A172 (cell line): ENCODE measurements at regions not wholly inside any gene's neighbourhood (a gene's known extent, or its start where the extent isn't known, plus 50 kb on each side); places are given as distances from the start of the nearest gene placed in this dataset.
A peak's percentile ranks its signal among the peaks of the same experiment; 100 is the strongest.
"Not testable (repeated sequence)": the region's sequence is repeated elsewhere in the genome, so short reads cannot be mapped to it uniquely, and the experiment has no call there.

ENCODE experiments used
- DNase-seq: peaks from one replicate; pipeline ENCODE4 v3.0.0-alpha.2; 2015; ENCODE audit warnings: low spot score

DNA sequence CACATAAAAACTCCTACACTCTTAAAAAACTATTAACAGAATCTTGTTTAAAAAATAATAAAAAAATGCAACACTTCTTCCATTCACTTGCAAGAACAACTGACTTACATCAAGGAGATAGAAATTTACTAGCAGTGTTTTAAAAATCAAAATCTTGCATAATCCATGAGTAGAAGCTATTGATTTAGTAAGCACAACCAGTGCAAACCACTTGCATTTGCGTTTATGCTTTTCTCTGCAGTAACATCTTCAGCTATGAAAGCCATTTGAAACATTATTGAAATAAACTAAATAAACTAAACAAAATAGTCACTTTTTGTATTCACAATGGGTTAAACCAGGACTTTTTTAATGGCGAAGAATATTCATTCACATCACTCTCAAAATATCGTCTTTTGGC, 389.2 kb upstream of the EMCN start:
- no peak for DNase-seq

DNA sequence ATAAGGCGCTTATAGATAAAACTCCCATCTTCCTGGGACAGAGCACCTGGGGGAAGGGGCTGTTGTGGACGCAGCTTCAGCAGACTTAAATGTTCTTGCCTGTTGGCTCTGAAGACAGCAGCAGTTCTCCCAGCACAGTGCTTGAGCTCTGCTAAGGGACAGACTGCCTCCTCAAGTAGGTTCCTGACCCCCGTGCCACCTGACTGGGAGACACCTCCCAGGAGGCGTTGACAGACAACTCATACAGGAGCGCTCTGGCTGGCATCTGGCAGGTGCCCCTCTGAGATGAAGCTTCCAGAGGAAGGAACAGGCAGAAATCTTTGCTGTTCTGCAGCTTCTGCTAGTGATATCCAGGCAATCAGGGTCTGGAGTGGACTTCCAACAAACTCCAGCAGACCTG, 383.1 kb upstream of the EMCN start:
- DNase-seq = not testable (repeated sequence)

DNA sequence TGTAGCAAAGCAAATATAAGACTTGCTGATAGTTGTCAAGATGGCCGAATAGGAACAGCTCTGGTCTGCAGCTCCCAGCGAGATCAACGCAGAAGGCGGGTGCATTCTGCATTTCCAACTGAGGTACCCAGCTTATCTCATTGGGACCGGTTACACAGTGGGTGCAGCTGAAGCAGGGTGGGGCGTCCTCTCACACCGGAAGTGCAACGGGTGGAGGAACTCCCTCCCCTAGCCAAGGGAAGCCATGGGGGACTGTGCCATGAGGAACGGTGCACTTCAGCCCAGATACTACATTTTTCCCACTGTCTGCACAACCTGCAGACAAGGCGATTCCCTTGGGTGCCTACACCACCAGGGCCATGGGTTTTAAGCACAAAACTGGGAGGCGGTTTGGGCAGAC, 382.3 kb upstream of the EMCN start:
- no peak for DNase-seq

DNA sequence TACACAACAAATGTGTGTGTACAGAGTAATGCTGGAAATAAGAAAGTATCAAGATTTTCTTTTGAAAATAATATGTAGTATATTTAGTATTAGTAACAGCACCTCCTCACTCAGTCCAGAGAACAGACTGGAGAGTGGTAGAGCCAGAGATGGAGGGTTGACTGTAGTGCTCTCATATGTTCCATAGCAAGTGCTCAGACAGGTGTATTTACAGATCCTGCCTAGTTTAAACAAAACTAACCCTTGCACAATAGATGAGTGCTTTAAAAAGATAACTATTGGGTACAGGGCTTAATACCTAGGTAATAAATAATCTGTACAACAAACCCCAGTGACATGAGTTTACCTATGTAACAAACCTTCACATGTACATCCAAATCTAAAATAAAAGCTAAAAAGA, 381.0 kb upstream of the EMCN start:
- no peak for DNase-seq

DNA sequence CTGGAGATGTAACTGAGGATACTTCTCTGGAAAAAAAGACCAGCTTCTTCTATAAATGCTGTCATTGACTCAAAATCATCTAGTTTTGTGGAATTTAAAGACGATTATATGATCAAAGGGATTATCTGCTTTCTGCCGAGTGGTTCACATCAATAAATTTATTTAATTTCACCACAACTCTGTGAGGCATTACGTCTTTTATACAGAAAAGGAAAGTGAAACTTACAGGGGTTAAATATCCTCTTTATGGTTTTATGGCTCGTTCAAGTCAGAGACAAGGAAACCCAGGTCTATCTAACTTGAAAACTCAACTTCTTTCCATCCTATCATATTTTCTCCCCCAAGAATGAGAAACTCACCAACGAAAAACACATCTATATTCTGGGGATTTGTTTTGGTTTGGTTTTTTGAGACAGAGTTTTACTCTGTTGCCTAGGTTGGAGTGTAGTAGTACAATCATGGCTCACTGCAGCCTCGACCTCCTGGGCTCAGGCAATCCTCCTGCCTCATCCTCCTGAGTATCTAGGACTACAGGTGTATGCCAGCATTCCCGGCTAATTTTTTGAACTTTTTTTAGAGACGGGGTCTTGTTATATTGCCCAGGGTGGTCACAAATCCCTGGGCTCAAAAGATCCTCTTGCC, 377.9 kb upstream of the EMCN start:
- peak; percentile 6 for DNase-seq

DNA sequence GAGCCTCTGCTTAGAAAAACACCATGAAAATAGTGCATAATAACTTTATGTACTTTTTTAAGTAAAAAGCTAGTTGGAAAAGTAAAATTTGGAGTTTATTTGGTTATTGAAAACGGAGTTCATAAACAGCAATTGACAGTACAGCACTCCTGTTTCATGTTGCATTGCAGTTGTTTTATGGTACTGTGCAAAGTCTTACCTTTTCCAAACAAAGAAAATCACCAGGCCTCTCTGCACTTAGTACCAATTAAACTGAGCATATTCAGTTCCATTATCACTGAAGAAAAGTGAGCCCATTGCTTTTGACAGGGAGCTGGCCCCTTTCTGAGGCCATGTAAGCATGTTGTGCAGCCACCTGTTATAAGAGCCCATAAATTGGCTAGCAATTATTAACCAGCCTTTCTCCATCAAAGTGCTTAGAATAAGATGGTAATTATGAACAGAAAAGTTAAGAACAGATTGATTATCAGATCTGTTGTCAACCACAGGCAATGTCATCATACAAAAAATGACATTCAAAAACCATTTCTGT, 376.6 kb upstream of the EMCN start:
- DNase-seq = no peak

DNA sequence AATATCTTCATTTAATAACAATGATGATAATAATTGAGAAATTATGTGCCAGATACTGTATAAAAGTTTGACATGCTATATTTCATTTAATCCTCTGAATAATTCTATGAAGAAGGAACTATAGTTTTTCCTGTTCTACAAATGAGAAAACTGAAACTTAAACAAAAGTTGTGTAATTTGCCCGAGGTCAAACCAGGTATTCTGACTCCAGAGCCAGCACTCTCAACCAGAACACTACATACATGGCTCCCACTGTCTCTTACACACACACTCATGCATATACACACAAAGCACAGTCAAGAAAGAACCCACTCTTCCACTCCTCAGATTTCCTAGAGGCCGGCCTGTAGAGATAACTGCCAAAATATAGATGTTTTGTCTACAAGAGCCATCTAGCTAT, 374.0 kb upstream of the EMCN start:
- DNase-seq = no peak

DNA sequence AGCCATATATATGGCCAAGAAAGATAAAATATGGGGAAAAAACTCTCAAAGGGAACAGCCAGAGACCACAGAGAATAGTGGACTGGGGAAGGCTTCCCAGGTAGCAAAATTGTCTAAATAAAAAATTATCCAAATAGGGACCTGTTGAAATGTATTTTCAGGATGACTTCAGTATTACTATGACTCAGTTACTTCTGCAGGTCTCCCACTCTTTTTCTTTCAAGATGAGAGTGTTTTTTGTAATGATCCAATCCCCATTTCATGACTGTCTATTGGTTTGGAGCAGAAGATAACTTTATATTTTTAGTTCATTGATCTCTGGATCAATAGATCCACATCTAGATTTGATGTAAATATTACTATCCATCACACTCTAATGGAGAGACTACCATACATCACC, 372.1 kb upstream of the EMCN start:
- DNase-seq = no peak

DNA sequence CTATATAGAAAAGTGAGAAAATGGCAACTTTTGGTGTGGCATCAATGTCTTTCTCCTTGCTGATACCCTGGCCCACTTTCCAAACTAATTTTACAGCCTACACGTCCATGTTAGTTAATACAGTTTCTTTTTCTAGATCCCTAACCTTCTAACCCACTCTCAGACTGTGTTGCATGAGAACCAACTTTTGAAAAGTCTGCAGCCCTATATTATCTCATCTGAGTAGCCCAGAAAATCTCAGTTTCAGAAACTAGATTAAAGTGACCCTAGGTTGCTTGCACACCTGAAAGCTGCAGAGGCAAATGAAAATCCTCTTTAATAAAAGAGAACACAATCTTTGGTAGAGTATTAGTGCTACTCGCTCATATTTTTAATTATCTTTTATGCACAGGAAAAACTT, 371.6 kb upstream of the EMCN start:
- no peak for DNase-seq

DNA sequence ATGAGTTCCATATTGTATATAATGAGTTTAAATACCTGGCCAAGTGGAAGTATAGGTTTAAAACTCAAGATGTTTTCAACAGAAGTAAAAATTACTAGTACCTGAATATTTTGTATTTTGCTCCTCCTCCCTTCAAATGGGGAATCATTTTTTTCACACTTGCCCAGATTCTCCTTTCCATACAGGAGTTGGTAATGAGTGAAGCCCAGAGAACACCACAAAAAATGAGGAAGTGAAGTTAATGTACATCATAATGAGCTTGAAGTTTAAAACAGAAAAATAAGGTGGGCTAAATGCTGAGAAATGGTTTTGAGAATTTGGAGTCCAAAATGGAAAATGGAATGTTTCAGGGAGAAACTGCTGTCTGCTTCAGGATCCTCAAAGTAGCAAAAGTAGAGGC, 364.8 kb upstream of the EMCN start:
- no peak for DNase-seq

DNA sequence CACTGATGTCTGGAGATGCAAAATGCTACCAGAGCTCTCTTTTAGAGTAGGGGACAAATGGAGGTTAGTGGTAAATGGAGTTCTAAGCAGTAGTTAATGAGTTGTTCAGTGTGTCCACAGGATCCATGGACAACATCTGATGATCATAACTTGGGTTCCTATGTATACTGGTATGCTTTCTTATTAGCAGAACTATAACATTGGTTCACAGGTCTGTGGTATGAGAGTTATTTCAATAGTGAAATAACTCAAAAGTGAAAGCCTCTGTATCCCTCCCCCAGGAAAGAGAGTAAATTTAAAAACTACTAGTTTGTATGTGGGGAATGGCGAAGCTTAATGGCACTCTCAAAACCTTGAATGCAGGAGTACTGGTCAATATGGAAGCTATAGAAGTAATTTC, 363.5 kb upstream of the EMCN start:
- DNase-seq = no peak

DNA sequence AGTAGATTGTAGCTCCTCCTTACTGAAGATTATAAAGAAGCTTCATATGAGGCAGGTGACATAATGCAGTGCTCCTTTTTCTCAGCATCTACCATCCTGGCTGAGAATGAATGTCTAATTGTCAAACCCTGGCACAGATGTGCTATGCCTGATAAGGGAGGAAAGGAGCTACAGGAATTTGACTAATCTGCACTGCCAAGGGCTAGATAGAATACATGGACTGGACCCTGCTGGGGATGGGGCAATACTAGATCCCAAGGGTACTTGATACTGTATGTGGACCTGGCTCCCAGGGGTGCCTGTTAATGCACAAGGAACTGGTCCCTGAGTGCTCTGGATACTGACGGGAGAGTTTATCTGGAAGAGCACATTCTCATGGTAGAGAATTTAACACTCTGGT, 362.2 kb upstream of the EMCN start:
- DNase-seq = no peak

DNA sequence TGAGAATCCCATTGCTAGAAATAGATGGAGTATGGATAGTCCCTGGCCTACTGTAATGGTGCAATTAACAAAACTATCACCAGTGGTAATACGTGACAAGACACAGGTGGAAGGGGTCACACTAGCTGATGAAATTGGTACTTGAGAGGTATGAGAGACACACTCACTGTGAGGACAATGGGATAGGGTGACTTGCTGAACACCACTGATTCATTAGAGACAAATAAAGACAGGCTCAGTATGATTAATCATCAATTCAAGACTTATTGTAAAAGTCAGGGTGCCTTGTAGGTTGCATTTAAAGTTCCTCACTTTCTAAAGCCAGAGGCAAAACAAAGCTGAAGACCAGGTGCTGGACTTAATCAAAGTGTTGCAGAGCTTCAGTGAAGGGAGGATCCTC, 361.6 kb upstream of the EMCN start:
- DNase-seq = no peak

DNA sequence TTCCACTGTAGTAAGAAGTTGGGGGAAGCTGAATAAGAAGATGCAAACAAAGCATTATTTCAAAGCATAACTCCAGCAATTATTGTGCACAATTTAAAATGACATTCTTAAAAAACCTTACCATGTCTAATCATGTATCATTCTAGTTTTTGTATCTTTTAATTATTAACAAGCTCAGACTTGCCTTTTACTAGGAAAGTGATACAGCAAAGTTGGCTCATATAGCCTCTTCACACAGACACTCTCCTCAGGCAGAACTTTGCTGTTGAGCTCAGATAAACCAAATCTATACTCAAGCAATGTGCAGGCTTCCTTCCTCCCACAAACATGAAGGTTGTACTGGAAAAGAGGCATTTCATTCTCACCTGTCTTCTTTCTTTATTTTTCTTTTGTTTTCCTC, 358.7 kb upstream of the EMCN start:
- DNase-seq = no peak

DNA sequence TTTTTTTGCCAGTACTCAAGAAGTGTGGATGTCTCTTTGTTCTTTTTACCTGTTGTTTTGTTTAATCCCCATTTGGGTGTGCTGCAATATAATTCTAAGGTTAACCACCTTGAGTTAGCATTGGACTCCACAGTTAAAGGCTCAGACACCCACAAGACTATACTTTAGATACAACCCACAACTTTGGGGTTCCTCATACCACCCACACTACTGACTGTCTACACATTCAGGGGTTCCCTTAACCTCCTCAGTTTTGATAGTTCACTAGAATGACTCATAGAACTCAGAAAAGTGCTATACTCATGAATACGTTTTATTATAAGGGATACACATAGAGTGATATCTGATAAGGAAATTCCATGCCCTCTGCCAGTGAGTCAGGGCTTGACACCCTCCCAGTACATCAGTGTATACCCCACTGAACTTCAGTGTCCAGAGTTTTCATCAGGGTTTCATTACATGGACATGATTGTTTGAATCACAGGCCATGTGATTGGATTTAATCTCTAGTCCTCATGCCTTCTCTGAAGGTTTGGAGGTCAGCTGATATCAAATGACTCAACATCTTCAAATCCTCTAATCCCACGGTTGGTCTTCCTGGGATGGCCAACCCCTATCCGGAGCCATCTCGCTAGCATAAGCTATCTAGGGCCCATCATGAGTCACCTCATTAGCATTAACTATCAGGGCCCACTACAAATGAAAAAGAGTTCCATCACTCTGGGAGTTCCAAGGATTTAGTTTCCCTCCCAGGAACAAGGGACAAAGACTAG, 357.7 kb upstream of the EMCN start:
- peak; percentile 4 for DNase-seq

DNA sequence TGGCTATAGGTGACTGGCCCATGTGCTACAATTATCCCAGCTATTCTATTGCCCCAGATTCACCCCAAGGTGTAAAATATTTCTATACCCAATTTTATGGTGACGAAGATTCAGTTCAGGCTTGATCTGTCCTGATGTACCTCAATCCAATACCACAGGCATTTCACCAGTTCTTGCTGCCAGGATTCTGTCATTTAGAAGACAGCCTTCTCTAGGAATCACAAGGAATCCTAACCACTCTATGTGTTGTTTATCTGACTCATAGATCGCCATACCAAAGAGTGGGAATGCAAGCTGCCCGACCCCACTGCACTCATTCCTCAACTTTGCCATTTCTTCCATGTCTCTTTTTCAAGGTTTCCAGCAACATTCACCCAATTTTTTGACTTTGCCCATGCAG, 355.0 kb upstream of the EMCN start:
- DNase-seq = peak; percentile 23

DNA sequence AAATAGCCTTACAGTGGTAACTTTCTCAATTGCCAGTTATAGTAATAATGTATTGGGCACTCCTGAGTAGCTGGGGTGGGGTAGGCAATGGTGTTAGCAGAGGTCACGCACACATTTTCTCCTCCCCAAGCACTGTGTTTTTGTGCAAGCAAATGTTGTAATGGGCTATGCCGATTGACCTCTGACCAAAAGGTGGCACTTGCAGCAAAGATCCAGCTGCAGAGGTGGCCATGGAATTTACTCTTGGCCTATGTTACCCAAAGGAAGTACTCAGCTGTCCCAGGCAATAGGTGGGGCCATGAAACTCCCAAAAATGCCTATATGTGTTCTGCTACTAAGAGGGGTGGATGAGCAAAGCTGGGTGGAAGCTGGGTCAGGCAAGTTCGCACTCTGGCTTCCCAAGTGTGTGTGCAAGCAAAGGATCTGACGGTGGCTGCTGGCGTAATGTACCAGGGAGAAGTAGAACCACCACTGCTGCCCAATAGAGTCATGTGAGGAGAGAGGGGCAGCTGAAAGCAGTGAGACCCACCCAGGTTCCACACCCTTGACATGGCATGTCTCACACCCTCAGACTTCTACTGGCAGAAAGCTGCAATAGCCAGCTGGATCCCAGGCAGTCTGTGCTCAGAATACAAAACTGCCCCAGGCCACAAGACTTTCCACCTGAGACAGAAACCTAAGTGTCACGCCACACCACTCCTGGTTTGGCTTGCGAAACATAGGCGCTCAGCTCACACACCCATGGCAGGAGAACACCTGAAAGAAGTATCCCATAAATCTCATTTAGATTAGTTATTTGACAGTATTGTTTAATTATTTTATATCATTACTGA, 353.3 kb upstream of the EMCN start:
- DNase-seq = no peak

DNA sequence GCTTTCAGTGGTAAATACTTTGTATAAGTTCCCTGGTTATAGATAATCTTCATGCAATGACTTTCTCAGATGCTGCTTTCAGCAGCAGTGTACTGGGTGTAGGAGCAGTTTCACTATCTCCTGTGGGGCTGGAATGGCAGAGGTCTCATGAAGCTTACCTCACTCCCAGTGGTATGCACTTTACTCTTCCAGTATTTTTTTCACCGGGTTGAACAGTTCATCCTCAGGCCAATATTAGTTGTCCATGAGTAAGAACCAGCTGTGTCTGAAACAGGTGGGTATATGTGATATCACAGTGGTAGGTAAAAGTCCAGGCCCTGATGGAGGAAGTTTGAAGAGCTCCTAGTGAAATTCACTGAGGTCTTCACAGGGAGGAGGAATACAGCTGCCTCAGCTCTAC, 351.5 kb upstream of the EMCN start:
- DNase-seq = no peak

DNA sequence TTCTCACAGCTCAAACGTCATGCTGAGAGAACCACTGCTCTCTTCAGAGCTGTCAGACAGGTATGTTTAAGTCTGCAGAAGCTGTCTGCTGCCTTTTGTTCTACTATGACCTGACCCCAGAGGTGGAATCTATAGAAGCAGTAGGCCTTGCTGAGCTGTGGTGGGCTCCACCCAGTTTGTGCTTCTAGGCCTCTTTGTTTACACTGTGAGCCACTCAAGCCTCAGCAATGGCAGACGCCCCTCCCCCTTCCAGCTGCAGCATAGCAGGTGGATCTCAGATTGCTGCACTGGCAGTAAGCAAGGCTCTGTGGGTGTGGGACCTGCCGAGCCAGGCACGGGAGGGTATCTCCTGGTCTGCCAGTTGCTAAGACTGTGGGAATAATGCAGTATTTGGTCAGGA, 350.5 kb upstream of the EMCN start:
- DNase-seq = not testable (repeated sequence)

DNA sequence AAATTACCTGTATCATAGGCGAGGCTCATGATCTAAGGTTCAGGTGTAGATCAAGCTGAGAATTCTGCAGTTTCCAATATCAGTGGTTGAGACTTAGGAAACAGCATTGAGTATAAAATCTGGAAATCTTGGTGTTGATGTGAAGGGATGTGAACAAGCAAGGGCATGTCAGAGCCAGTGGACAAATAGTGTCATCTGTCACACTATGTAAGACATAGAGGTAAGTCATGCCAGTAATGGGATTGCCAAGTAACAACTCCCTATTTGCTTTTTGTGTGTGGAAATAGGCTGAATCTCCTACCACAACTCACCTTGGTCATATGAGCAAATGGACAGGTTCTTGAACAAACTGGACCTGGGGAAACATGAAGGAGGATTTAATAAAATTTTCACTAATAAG, 334.5 kb upstream of the EMCN start:
- no peak for DNase-seq

DNA sequence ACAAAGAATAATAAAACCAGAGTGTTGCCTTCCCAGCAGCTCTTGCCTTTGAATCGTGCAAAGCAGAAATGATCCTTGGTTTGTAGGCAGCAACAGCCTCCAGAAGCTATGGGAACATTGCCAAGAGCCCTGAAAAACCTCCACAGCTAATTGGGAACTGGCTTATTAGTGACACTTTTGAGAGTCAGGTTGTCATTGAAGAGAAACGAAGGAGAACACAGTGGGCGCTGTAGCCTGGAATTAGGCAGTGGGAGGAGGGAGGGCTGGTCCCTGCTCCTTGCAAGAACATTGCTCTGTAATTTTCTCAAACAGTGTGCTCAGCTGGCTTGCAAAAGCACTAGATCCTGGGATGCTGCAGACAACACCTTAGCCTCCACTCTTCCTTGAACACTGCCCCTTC, 331.5 kb upstream of the EMCN start:
- no peak for DNase-seq

DNA sequence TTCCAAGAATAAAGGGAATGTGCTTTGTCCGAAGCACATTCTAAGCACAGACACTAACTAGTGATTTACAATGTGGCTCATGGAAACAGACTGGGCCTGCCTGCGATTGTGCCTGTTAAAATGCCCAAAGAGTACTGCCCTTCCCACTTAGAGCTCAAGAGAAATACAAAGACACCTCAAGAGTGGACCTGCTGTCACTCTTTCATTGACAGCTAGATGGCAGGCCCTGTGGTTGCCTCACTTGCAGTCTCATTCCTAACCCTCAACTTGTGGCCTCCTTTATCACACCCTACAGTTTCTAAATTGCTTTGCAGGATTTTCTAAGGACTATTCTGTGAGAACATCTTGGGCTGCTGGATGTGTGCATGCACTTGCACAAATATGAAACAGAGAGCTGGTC, 331.0 kb upstream of the EMCN start:
- DNase-seq = no peak

DNA sequence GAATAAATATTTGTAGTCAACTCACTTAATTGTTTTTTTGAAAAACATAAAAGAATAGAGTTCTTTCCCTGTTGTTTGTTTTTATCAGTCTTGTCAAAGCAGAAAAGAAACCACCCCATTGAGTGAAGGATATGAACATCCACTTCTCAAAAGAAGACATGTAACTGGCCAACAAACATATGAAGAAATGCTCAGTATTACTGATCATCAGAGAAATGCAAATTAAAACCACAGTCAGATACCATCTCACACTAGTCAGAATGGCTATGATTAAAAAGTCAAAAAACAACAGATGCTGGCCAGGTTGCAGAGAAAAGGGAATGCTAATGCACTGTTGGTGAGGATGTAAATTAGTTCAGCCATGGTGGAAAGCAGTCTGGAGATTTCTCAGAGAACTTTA, 326.1 kb upstream of the EMCN start:
- no peak for DNase-seq
